ENCODE measurements at regions not wholly inside any gene's neighbourhood (a gene's known extent, or its start where the extent isn't known, plus 50 kb on each side); places are given as distances from the start of the nearest gene placed in this dataset.

DNA sequence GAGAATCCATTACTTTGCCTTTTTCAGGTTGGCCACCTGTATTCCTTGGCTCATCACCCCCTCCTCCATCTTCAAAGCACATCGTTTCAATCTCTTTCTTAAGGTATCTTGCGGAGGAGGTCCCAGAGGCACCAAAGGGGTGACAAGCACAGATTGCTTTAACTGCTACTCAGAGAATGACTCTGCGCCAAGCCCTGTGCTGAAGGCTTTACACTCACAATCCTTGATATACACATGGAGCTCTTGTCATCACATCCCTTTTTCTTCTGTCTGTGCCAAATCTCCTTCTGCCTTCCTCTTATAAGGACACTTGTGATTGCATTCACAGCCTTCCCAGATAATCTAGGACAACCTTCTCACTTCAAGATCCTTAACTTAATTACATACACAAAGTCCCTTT, 134.7 kb upstream of the MAMLD1 start:
- H3K27ac ChIP-seq (ENCODE audit: extremely low read depth, low read depth, low read length), result no peak overlapping the region
- ChIA-PET CTCF (ENCODE audit: low intra/inter-chr PET ratio) (no interaction called here), POLR2A (no interaction called here)
- FAIRE-seq (no peak), DNase-seq (ENCODE audit: extremely low read depth in 1 of 4, low spot score in 3 of 4) (no peak), ATAC-seq (no peak)
- no peaks in the 10 kb centered on the region for H4K20me1 ChIP-seq (replicated peaks; ENCODE audit: control insufficient read depth, insufficient read depth, low read length)
- WGBS (ENCODE audit: insufficient coverage, low coverage, missing lambda C conversion rate), result 0% methylated on average over 3 of the region's 3 CpGs
- intact Hi-C loops (cut with micrococcal nuclease) (no loop called here), in situ Hi-C loops (cut with MboI) (no loop called here)
- H3K4me2 ChIP-seq (ENCODE audit: insufficient read depth, low read length), result no peak overlapping the region
- H3K27me3 ChIP-seq (ENCODE audit: control insufficient read depth in 2 of 2, insufficient read depth in 2 of 2, low read length in 2 of 2), result no peaks in the 10 kb centered on the region
- no TSS peak for BruUV-seq (replicated peaks)
- H3K9me3 ChIP-seq (replicated peaks; ENCODE audit: control insufficient read depth, insufficient read depth, low read depth, low read length), result no peaks in the 10 kb centered on the region
- no peaks in the 10 kb centered on the region for H3K79me2 ChIP-seq (ENCODE audit: control insufficient read depth, insufficient read depth, low read length)
- no peak overlapping the region for H2AFZ ChIP-seq (ENCODE audit: low read depth, low read length)
- H3K4me3 ChIP-seq, result no peak overlapping the region
- no peaks in the 10 kb centered on the region for H3K36me3 ChIP-seq (ENCODE audit: control insufficient read depth, insufficient read depth, low read length)
- H3K9me1 ChIP-seq (ENCODE audit: control insufficient read depth, insufficient read depth, low read length), result no peaks in the 10 kb centered on the region
- no peaks in the 10 kb centered on the region for H3K4me1 ChIP-seq (replicated peaks in 1 of 2; ENCODE audit: control insufficient read depth in 2 of 2, insufficient read depth in 2 of 2, low read length in 2 of 2)
- TF ChIP-seq, protein P1, sequence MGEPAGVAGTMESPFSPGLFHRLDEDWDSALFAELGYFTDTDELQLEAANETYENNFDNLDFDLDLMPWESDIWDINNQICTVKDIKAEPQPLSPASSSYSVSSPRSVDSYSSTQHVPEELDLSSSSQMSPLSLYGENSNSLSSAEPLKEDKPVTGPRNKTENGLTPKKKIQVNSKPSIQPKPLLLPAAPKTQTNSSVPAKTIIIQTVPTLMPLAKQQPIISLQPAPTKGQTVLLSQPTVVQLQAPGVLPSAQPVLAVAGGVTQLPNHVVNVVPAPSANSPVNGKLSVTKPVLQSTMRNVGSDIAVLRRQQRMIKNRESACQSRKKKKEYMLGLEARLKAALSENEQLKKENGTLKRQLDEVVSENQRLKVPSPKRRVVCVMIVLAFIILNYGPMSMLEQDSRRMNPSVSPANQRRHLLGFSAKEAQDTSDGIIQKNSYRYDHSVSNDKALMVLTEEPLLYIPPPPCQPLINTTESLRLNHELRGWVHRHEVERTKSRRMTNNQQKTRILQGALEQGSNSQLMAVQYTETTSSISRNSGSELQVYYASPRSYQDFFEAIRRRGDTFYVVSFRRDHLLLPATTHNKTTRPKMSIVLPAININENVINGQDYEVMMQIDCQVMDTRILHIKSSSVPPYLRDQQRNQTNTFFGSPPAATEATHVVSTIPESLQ (CRISPR knock-in tag; IDR thresholded peaks at IDR 0.05), result no peak
- TF ChIP-seq CBX1 (IDR thresholded peaks at IDR 0.05; ENCODE audit: low read depth), result no peak
- no peak for TF ChIP-seq SRSF3 (IDR thresholded peaks at IDR 0.05; ENCODE audit: insufficient read depth, low read length)
- no peak for TF ChIP-seq PHTF2 (CRISPR knock-in tag; IDR thresholded peaks at IDR 0.05)
- no peak for TF ChIP-seq TAF1 (IDR thresholded peaks at IDR 0.05; ENCODE audit: control insufficient read depth, extremely low read depth, insufficient read depth, low read length, severe bottlenecking)
- H3K9ac ChIP-seq (ENCODE audit: insufficient read depth in 1 of 2, low read depth in 2 of 2, low read length in 2 of 2), result no peak overlapping the region

Measured in K562 (cell line).